GOT3 (cell line): ENCODE measurements at regions not wholly inside any gene's neighbourhood (a gene's known extent, or its start where the extent isn't known, plus 50 kb on each side); places are given as distances from the start of the nearest gene placed in this dataset.
"Not testable (repeated sequence)": the region's sequence is repeated elsewhere in the genome, so short reads cannot be mapped to it uniquely, and the experiment has no call there.

Source experiments
- DNase-seq: peaks from one replicate; lab custom pipeline; 2025; ENCODE audit warnings: mixed read lengths; lab: John Stamatoyannopoulos, UW

DNA sequence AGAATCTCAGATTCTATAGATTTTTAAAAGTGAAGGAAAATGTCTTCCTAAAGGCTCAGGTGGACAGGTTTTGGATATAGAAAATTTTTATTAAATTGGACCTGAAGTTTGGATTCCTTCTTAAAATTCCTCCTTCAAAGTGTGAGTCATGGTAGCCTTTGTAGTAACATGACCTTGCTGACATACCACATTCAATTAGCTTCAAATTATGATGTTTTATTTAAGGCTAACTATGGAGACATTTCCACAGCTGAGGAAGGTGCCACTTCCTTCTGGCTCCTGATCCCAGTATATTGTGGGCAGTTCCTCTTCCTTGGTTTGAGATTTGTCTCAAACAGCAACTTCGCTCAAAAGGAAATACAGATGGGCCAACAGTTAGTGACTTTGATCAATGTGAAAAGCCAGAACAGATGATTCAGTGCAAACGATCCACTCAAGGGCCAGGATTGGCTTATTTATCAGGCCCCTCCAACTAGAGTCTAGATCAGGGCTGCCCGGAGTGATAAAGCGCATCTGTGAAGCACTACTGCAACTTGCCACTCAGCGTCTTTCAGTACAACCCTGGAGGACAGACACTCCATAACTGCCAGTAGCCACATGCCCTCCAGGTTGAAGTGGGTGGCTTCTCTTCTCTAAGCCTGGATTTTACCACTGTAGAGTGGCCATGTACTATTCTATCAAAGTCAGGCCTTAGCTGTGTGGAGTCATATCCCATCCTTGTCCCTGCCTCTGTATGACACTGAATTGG, 573.5 kb downstream of the KIF20B start:
- no peak for DNase-seq

DNA sequence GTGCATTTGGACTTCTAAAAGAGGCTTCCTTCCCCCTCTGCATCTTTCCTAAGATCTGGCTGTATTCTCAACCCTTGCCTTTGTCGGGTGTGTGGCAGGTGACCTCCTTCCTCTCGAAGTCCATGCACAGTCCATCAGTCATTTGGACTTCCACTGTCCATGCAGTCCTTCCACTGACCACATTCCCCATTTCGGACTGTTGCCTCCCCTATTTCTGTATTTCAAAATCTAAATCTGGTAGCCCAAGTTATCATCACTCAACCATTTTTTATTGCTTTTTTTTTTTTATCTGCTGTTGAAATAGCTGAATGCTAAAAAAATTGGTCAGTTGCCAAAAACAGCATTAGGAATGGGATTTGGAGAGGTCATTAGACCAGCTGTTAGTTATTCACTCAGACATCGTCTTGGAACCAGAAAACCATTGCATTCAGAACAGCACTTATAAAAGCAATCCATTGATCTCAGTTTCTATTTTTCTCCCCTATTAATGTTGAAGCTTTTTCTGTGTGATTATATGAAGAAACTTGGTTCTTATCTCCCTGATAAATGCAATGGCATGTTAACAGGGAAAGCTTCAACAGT, 575.6 kb downstream of the KIF20B start:
- DNase-seq = no peak

DNA sequence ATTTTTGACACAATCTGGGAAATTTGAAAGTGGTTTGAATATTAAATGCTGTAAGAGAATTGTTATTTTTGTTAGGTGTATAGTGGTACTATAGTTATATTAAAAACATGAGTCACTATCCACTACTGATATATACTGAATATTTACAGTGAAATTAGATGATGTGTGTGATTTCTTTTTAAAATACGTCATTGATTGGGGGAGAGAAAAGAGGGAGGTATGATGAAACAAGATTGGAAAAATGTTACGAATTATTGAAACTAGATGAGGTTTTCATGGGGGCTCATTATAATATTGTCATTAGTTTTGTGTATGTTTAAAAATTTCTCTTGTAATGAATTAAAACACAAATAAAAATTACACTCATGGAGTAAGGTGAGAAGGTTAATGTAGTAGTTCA, 571.4 kb downstream of the HTR7 start:
- no peak for DNase-seq

DNA sequence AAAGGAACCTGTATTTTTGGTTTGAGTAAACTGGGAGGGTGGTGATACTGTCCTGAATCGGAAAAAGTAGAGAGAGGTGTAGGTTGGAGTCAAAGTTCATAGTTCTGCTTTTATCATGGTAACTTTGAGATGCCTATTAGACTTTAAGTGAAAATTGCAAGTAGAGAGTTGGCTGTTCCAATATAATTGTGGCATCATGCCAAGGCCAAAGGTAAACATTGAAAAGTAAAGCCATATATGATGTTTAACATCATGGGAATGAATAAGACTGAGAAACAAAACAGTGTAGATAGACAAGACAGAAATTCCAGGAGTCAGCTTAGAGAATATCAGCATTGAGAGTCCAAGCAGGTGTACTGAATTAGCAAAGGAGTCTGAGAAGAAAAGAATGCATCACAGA, 570.9 kb downstream of the HTR7 start:
- no peak for DNase-seq

DNA sequence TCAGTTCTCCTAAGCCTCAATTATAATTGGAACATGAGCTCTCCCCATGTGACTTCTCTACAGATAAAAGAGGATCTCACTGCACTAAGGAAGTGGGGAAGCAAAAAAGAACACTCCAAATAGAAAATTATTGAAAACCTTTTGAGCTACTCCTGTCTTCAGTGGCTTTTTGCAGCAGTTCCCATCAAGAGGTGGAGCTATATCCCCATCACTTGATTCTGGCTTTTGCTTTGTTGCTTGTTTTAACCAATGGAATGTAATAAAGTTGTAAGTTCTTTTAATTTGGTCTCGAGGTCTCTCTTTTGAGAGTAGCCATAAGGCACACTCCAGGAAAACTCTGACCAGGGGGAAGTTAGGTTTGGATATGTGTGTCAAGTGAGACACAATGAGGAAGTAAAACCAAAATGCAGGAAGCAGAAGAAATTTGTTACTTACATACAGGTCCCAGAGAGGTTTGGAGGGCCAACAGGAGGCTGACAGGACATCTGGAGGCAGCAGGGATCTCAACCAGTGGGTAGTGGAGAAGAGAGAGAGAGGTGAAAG, 569.4 kb downstream of the HTR7 start:
- DNase-seq = no peak

DNA sequence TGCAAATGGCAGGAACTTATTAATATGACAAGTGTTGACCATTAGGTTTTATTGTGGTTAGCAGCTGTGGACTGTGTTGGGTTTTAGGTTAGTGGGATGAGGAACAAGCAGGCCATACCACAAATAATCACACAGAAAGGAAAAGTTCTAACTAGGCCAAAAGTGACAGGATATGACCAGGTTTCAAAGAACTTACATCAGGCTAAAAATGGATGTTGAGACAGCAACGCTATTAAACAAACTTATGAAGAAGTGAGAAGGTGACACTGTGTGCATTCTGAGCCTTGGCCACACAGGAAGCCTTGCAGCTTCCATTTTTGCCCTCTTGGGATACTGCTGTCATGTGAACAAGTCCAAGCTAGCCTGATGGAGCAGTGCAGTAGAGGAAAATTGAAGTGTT, 568.8 kb downstream of the HTR7 start:
- no peak for DNase-seq

DNA sequence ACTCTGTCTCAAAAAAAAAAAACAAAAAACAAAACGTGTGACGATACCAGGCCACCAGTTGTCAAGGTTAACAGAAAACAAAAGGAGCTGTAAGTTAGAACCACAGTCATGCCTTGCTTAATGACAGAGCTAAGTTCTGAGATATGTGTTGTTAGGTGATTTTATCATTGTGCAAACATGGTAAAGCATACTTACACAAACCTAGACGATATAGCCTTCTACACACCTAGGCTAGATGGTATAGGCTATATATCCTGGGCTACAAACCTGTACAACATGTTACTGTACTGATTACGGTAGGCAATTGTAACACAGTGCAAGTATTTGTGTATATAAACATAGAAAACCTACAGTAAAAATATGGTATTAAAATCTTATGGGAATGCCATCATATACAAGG, 564.2 kb downstream of the HTR7 start:
- no peak for DNase-seq

DNA sequence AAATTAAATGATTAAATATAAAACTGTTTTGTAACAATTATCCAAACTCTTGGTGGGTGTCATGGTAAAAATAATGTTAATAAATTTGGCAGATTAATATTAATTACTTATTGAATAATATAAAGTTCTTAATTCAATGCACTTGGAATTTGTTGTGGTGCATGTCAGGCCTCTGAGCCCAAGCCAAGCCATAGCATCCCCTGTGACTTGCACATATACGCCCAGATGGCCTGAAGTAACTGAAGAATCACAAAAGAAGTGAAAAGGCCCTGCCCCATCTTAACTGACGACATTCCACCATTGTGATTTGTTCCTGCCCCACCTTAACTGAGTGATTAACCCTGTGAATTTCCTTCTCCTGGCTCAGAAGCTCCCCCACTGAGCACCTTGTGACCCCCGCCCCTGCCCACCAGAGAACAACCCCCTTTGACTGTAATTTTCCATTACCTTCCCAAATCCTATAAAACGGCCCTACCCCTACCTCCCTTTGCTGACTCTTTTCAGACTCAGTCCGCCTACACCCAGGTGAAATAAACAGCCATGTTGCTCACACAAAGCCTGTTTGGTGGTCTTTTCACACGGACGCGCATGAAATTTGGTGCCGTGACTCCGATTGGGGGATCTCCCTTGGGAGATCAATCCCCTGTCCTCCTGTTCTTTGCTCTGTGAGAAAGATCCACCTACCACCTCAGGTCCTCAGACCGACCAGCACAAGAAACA, 562.9 kb downstream of the HTR7 start:
- DNase-seq = not testable (repeated sequence)

DNA sequence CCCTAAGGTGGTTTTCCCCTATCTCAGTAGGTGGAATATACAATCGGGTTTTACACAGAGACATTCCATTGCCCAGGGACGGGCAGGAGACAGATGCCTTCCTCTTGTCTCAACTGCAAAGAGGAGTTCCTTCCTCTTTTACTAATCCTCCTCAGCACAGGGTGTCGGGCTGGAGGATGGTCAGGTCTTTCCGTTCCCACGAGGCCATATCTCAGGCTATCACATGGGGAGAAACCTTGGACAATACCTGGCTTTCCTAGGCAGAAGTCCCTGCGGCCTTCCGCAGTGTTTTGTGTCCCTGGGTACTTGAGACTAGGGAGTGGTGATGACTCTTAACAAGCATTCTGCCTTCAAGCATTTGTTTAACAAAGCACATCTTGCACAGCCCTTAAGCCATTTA, 555.8 kb downstream of the HTR7 start:
- DNase-seq = not testable (repeated sequence)

DNA sequence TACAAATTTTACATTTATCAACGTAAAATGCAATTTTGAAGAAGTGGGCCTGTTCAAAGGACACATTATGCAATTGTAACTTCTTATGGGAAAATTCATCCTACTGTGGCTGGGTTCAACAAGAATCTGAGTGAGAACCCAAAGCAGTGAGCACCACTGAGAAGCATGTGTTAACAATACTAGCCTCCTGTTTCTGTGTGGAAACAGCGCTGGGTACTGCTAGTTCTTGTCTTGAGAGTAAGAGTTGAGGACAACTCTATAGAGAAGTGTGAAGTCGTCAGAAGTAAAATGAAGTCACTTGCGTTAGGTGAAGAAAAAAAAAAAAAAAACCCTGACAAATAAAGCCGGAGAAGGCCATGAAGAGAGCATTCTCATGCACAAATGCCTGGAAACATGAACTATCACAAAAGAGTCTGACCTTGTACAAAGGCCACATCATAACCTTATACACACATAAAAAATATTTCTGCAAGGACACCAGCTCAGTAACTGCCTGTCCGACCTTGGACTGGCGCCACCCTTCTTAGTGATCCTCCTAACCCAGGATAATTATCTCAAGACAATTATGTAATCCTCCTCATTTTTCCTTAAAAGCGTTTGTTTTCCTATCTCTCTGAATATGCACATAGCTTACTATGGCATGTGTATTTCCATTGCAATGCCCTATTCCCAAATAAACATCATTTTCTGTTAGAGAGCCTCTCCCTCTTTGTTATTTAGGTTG, 554.9 kb downstream of the HTR7 start:
- no peak for DNase-seq

DNA sequence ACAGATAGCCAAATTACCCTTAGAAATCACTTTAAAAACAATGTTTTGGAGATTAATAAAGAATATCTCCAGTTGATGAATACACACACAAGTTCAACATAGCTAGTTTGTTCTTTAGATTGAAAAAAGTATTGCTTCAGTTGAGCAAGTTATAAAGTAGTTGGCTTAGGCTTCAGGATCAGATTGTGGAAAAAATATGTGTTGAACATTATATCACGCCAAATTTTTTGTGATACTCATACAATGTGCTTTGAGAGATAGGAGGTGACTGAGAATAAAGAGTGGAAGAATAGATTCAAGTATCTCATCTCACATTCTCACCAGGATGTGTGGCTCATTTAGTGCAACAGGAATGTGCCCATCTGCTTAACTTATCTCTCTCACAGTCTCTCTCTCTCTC, 553.3 kb downstream of the HTR7 start:
- DNase-seq = no peak

DNA sequence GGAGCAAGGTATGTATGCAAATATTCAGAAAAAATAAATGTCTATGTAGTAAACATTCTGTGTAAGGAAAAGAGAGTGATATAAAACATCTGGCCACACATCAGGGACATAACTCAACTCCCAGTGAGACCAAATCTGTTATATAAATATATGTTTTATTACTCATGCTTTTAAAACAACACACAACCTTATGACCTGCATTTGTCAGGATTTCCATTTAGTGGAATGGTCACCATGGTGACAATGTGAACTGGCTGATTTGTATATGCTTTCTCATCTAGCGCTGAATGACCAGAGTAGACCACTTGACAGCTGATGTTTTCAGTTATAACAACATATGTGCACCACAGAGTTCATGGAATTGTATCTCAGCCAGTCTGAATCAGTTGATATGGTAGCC, 551.7 kb downstream of the HTR7 start:
- no peak for DNase-seq

DNA sequence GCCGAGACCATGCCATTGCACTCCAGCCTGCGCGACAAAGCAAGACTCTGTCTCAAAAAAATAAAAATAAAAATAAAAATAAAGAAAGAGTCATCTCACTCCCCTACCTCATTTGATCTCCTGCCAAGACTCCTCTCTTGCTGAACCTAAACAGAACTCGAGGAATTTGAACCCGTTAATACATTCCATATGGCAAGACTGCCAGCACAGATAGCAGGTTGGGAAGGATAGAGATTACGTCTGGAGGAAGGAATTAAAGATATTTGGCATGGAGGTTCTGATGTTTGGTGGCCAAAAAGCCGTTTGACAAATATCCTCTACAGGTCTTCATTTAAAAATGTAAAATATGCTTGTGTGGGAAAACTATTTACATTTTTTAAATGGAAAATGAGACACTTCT, 549.6 kb downstream of the HTR7 start:
- DNase-seq = no peak

DNA sequence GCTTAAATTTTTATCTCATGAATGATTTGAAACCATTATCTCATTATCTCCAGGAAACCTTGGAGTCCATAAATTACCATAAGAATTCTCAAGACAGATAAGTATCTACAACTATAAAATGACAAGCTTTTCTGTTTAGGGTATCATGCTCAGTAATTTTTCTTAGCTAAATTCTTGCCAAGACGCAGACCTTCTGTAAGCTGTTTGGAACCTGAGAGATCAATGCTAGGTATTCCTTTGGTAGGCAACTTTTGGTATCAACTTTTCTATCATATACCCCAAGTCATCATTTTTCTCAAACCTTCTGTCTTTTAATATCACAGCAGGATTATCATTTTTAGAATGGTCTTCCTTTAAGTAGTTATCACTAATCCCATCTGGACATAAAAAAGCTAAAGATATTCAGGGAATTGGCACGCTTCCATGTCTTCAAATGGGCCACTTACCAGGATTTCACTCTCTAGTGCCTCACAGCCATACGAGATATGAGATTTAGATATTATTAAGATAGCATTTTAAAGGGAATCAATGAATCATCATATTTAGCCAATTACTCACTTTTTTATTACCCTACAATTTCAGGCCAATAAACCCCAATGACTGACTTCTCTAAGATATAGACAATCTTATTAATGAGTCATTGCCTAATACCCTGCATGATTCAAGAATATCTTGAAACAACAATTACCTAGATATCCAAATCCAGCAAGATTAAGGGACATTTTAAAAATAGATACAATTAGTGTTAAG, 544.1 kb downstream of the HTR7 start:
- no peak for DNase-seq

DNA sequence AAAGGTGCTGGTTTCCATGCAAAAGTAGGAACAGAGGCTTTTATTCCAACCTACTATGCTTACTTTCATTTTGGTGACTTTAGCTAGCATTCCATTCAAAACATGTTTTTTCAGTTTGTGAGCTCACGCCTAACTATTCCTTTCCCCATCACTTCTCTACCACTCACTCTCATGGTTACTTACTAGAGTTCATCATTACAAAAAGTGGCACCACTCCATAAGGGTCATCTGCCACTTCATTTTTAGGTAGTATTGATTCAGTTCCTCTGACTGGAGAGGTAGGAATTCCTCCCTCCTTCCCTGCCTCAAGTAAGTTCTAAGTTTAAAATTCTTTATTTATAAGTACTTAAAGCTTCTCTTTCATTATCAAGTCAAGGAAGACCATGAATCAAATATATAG, 543.1 kb downstream of the HTR7 start:
- DNase-seq = no peak

DNA sequence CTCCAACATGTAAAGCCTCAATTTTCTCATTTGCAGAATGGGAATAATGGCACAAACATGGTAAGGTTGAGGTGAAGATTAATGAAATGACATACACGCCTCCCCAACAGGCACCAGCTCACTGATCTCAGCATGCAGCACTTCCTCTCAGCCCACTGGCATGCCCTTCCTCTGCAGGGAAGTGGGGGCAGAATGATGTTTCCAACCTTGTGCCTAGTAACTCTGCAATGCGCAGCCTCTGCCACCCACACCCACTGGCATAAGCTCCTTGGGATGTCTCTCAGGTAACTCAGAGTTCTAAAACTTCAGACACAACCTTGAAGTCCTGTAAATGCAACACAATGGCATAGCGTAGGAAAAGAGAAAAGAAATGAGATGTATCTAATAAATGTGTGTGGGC, 540.7 kb downstream of the HTR7 start:
- no peak for DNase-seq

DNA sequence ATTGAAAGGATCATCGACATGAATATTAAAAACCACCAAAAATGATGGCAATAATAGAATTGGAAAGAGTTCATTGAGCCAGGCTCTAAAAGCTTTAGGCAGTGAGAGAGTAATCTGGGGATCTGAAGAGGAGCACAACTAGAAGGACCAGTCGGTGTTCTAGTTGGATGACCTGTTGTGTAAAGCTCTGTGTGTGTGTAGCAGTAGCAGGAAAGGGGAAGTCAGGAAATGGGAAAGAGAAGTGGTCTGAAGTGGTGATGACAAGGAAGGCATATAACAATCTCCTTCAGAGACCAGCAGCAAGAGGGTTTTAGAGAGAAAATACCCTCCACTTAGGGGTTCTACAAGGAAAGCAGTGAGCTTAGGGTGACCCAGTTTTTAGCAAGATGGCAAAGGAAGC, 539.2 kb downstream of the HTR7 start:
- no peak for DNase-seq

DNA sequence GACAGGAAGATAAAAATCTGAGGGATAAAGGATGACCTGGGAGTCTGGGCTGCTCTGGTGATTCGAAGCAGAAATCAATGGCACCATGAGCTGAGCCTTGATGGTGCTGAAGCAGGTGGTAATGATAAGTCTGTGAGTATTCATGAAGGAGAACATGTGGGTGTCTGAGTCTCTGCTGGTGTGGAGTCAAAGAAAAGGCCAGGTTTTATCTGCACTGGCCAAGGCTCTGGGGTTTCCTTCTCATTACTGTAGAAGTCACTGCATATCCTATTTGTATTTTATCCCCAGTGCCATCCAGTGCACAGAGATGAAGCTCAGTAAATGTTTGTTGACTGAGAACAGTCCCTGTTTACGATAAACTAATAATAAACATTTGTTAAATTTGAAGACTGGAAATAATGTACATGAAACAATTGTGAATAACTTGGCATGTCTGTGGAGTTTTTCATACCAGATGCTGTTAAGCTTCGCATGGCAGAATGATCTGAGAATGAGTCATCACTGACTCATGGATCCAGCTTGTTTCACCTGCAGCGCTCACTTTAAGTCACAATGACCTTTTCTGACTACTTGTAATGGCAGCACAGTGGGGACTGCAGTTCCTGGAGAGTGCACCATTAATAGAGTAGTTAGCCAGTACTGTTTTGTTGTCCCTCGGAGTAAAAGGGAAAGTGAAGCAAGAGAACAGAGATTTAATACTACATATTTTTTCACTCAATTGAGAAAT, 538.5 kb downstream of the HTR7 start:
- no peak for DNase-seq

DNA sequence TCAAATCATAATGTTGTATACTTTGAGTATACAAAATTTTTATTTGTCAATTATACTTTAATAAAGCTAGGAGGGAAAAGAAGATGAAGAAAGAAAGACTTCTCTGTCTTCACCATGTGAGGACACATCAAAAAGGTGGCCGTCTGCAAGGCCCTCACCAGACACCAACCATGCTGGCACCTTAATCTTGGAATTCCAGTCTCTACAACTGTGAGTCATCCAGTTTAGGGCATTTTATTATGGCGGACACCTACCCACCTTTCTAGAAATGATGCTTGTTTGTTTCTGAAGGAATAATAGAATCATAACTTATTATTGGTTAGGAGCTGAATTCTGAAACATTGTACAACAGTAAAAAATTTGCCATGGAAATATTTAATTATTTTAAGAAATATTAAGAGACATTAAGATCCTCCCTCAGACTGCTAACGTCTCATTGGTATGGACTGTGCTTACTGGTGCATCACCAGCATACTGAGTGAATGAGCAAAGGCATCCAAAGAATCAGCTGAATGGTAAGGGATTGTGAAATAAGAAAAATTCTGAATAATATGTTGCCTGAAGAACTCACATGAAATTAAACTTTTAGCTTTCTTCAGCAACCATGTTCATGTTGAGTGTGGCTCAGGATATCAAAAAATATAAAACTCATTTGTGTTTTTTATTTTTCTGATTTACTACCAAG, 536.6 kb downstream of the HTR7 start:
- DNase-seq = no peak

DNA sequence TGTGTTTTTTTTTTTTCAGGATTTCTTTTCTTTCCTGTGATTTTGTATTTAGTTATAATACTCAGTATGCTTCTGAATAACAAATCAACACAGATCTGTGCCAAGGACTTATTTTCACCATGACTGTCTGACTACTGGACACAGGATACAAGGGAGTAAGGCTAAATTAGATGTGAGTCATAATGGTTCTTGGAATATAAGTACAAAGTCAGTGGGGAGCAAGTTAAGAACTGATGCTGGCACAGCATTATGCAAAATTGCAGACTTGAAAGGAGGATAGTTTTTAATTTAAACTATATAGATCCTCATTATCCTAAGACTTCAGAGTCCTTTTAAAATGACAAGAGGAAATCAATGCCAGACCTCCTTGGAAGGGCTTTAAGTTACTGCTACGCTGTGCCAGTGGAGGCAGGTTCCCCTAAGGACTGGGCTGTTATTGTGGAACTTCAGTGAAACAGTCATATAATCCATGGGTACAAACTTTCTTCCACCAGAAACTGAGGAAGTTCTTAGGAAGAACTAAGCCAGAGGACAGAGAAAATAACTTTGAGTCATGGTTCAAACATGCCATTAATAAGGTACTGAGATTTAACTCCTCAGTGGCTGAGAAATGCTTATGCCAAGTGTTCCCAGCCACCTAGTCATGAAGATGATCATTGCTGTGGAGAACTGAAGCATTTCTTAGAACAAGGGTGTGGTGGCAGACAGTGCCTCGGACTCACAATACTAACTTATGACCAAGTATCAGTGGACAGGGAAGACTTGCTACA, 531.2 kb downstream of the HTR7 start:
- no peak for DNase-seq
